Left ventricle myocardium inferior (tissue), 1 donor: ENCODE measurements at regions not wholly inside any gene's neighbourhood (a gene's known extent, or its start where the extent isn't known, plus 50 kb on each side); places are given as distances from the start of the nearest gene placed in this dataset.

Experiments used
- DNase-seq: peaks from one replicate; pipeline ENCODE4 v3.0.0-alpha.2; 2020
- H3K27ac ChIP-seq: fragments of 200-600 bp; replicated peaks from 2 replicates; pipeline ENCODE4 v1.8.0; 2021
- H3K27me3 ChIP-seq: fragments of 200-600 bp; 2 replicates; pipeline ENCODE4 v1.8.0; 2021; ENCODE audit warnings: low read depth
- H3K36me3 ChIP-seq: fragments of 200-600 bp; 2 replicates; pipeline ENCODE4 v1.8.0; 2021
- H3K4me1 ChIP-seq: fragments of 200-600 bp; 2 replicates; pipeline ENCODE4 v1.8.0; 2021
- H3K4me3 ChIP-seq: fragments of 200-600 bp; 2 replicates; pipeline ENCODE4 v1.8.0; 2021; ENCODE audit warnings: mild to moderate bottlenecking, moderate library complexity
- H3K9me3 ChIP-seq: fragments of 200-600 bp; replicated peaks from 2 replicates; pipeline ENCODE4 v1.8.0; 2021
- CTCF ChIP-seq: fragments of 200-600 bp; IDR thresholded peaks from 2 replicates; pipeline ENCODE4 v1.8.0; 2021; ENCODE audit warnings: antibody characterized with exemption, mild to moderate bottlenecking, borderline replicate concordance
- intact Hi-C: fragments of 100-400 bp; cut with micrococcal nuclease; formaldehyde crosslinking; loops from one replicate; pipeline ENCODE4 v1.11.0; 2022
- donor health status: DM: no; HTN: yes; CAD: no; lungs with severe emphysema.

GRCh38 chr2:151043484-151043883 is 218.2 kb downstream of the RBM43 start:
- no peak for TF ChIP-seq CTCF
- no peak for DNase-seq
- no peaks in the 10 kb centered on the region for H3K9me3 ChIP-seq
- H3K27ac ChIP-seq, result no peak overlapping the region
- no peaks in the 10 kb centered on the region for H3K36me3 ChIP-seq
- H3K4me3 ChIP-seq, result no peak overlapping the region
- no peaks in the 10 kb centered on the region for H3K4me1 ChIP-seq
- no peaks in the 10 kb centered on the region for H3K27me3 ChIP-seq
- intact Hi-C loops, result no loop called here

- no peaks in the 10 kb centered on the region for H3K27me3 ChIP-seq
- no peak for DNase-seq
- no peak for TF ChIP-seq CTCF
- H3K9me3 ChIP-seq, result no peaks in the 10 kb centered on the region
- H3K27ac ChIP-seq, result no peak overlapping the region
- intact Hi-C loops, result no loop called here
- no peaks in the 10 kb centered on the region for H3K4me1 ChIP-seq
- no peak overlapping the region for H3K4me3 ChIP-seq
- H3K36me3 ChIP-seq, result no peaks in the 10 kb centered on the region
These were observed 218.7 kb downstream of the RBM43 start for GRCh38 chr2:151042964-151043363.

- Histone ChIP-seq H3K27ac (no peak overlapping the region), H3K36me3 (no peaks in the 10 kb centered on the region), H3K9me3 (no peaks in the 10 kb centered on the region), H3K4me1 (no peaks in the 10 kb centered on the region), H3K4me3 (no peak overlapping the region), H3K27me3 (no peaks in the 10 kb centered on the region)
- no peak for TF ChIP-seq CTCF
- intact Hi-C loops, result no loop called here
- DNase-seq, result no peak
These were observed 221.6 kb downstream of the RBM43 start for GRCh38 chr2:151040039-151040438.

GRCh38 chr2:151038516-151038915 is 223.1 kb downstream of the RBM43 start:
- intact Hi-C loops, result no loop called here
- no peak for TF ChIP-seq CTCF

GRCh38 chr2:151037434-151037833 is 224.2 kb downstream of the RBM43 start:
- H3K27me3 ChIP-seq, result no peaks in the 10 kb centered on the region

More at GRCh38 chr2:151038516-151038915, 223.1 kb downstream of the RBM43 start:
- DNase-seq, result no peak
- Histone ChIP-seq H3K4me3 (no peak overlapping the region), H3K9me3 (no peaks in the 10 kb centered on the region), H3K36me3 (no peaks in the 10 kb centered on the region), H3K4me1 (no peaks in the 10 kb centered on the region), H3K27me3 (no peaks in the 10 kb centered on the region), H3K27ac (no peak overlapping the region)

More at GRCh38 chr2:151037434-151037833, 224.2 kb downstream of the RBM43 start:
- intact Hi-C loops, result no loop called here
- Histone ChIP-seq H3K4me1 (peaks cover 6% of the 10 kb centered on the region), H3K27ac (no peak overlapping the region), H3K9me3 (no peaks in the 10 kb centered on the region), H3K4me3 (no peak overlapping the region), H3K36me3 (no peaks in the 10 kb centered on the region)
- no peak for DNase-seq
- no peak for TF ChIP-seq CTCF
